ENCODE measurements at regions not wholly inside any gene's neighbourhood (a gene's known extent, or its start where the extent isn't known, plus 50 kb on each side); places are given as distances from the start of the nearest gene placed in this dataset.

DNA sequence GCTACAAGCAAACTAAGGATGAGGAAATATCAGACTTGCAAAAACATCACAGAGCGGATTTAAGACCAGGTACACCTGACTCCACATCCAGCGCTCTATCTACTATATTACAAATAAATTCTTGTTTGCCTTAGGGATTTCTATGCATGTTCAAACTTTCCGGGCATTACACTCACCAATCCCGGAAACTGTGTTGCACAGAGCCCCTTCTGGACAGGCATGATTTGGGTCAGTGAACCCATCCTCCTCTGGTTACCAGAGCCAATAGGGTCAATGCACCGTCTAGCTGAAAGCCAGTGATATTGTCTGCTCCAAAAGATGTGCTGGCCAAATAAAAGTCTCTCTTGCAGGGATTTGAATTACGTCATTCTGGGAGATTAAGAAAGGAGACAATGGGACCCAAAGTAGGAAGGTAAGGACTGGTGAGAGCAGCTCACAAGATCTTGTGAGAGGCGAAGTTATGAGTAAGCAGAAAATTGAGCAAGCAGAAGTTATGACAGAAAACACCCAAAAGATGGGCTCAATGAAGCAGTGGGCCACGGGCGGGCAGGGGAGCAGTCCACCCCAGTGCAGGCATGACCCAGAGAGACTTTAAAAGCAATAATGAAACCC is 155.8 kb upstream of the RAI14 start:
- Histone ChIP-seq H3K36me3 (replicated peaks in 1 of 2; ENCODE audit: control insufficient read depth in 1 of 2, insufficient read depth in 2 of 2, low read length in 2 of 2) (no peaks in the 10 kb centered on the region), H2AFZ (ENCODE audit: insufficient read depth, low read depth, low read length, poor library complexity, severe bottlenecking) (no peak overlapping the region), H3K27ac (ENCODE audit: low read depth in 1 of 2, low read length in 2 of 2) (peak overlapping the region; percentile 97 to 98), H3K27me3 (ENCODE audit: control insufficient read depth in 2 of 2, insufficient read depth in 2 of 2, low read length in 2 of 2) (peaks cover 0 to 2% of the 10 kb centered on the region in 2 donors), H3K4me3 (replicated peaks in 1 of 3; ENCODE audit: low read depth in 2 of 3, low read length in 3 of 3) (no peak overlapping the region), H3K79me2 (ENCODE audit: insufficient read depth, low read length) (no peaks in the 10 kb centered on the region), H4K20me1 (ENCODE audit: insufficient read depth, low read length) (no peaks in the 10 kb centered on the region), H3K4me2 (replicated peaks; ENCODE audit: extremely low read depth, low read length, poor library complexity, severe bottlenecking) (peak overlapping the region; percentile 8), H3K4me1 (ENCODE audit: control insufficient read depth in 1 of 2, insufficient read depth in 2 of 2, low read length in 2 of 2) (peaks cover 36 to 43% of the 10 kb centered on the region in 2 donors), H3K9ac (ENCODE audit: insufficient read depth, low read length, poor library complexity, severe bottlenecking) (no peak overlapping the region), H3K9me3 (replicated peaks in 1 of 2; ENCODE audit: control insufficient read depth in 1 of 2, insufficient read depth in 1 of 2, low read length in 2 of 2) (no peaks in the 10 kb centered on the region)
- peak; percentile 56 to 87 (median 71) for DNase-seq
- WGBS (ENCODE audit: insufficient coverage), result 58% methylated on average over 9 of the region's 9 CpGs
- no peak for TF ChIP-seq CTCF (IDR thresholded peaks at IDR 0.05)
- Mint-ChIP-seq H3K27me3 (ENCODE audit: low read depth in 3 of 3) (peaks cover 3 to 7% (median 4%) of the 10 kb centered on the region in 3 donors), H3K9me3 (peaks cover 0 to 6% (median 2%) of the 10 kb centered on the region in 7 donors), H3K4me3 (peak overlapping the region in 1 of 2 donors; percentile 63), H3K36me3 (no peaks in the 10 kb centered on the region), H3K27ac (peak overlapping the region; percentile 93 to 99 (median 95)), H3K4me1 (peaks cover 35% of the 10 kb centered on the region)
- intact Hi-C loops (cut with micrococcal nuclease), result no loop called here

- peaks cover 0 to 6% (median 2%) of the 10 kb centered on the region in 7 donors for H3K9me3 Mint-ChIP-seq
- Histone ChIP-seq H3K9me3 (replicated peaks in 1 of 2; ENCODE audit: control insufficient read depth in 1 of 2, insufficient read depth in 1 of 2, low read length in 2 of 2) (no peaks in the 10 kb centered on the region), H2AFZ (ENCODE audit: insufficient read depth, low read depth, low read length, poor library complexity, severe bottlenecking) (no peak overlapping the region), H4K20me1 (ENCODE audit: insufficient read depth, low read length) (no peaks in the 10 kb centered on the region), H3K79me2 (ENCODE audit: insufficient read depth, low read length) (no peaks in the 10 kb centered on the region), H3K4me2 (replicated peaks; ENCODE audit: extremely low read depth, low read length, poor library complexity, severe bottlenecking) (no peak overlapping the region), H3K27ac (ENCODE audit: low read depth in 1 of 2, low read length in 2 of 2) (peak overlapping the region; percentile 97 to 98), H3K4me1 (ENCODE audit: control insufficient read depth in 1 of 2, insufficient read depth in 2 of 2, low read length in 2 of 2) (peaks cover 36 to 43% of the 10 kb centered on the region in 2 donors), H3K27me3 (ENCODE audit: control insufficient read depth in 2 of 2, insufficient read depth in 2 of 2, low read length in 2 of 2) (peaks cover 0 to 2% of the 10 kb centered on the region in 2 donors), H3K9ac (ENCODE audit: insufficient read depth, low read length, poor library complexity, severe bottlenecking) (no peak overlapping the region), H3K36me3 (replicated peaks in 1 of 2; ENCODE audit: control insufficient read depth in 1 of 2, insufficient read depth in 2 of 2, low read length in 2 of 2) (no peaks in the 10 kb centered on the region), H3K4me3 (replicated peaks in 1 of 3; ENCODE audit: low read depth in 2 of 3, low read length in 3 of 3) (no peak overlapping the region)
- no peak overlapping the region for H3K4me3 Mint-ChIP-seq
- intact Hi-C loops (cut with micrococcal nuclease), result no loop called here
- no CpG with 5 or more reads among the region's 2 CpGs for WGBS (ENCODE audit: insufficient coverage)
- DNase-seq, result peak; percentile 28 to 54 (median 39)
- no peaks in the 10 kb centered on the region for H3K36me3 Mint-ChIP-seq
- TF ChIP-seq CTCF (IDR thresholded peaks at IDR 0.05), result no peak
- peaks cover 35% of the 10 kb centered on the region for H3K4me1 Mint-ChIP-seq
- H3K27ac Mint-ChIP-seq, result peak overlapping the region; percentile 93 to 99 (median 95)
- peaks cover 3 to 9% (median 4%) of the 10 kb centered on the region in 3 donors for H3K27me3 Mint-ChIP-seq (ENCODE audit: low read depth in 3 of 3)
Observed at GRCh38 chr5:34501016-34501415, 155.1 kb upstream of the RAI14 start.

Measured in CD14-positive monocyte (primary cell).